ENCODE measurements at regions not wholly inside any gene's neighbourhood (a gene's known extent, or its start where the extent isn't known, plus 50 kb on each side); places are given as distances from the start of the nearest gene placed in this dataset.

GRCh38 chr15:47184908-47185801, 532.1 kb upstream of the SEMA6D start:
- intact Hi-C loops (cut with DNase I) = loop anchor here (10.0 kb wide), 1 partner anchor 60 kb away; no protein-coding TSS in a partner anchor
- no peaks in the 10 kb centered on the region for H3K9me3 ChIP-seq
- no peak overlapping the region for H3K9ac ChIP-seq (ENCODE audit: low read depth in 2 of 2, low read length in 2 of 2)
- DNase-seq = no peak
- H3K4me1 ChIP-seq = no peaks in the 10 kb centered on the region
- TF ChIP-seq CTCF (IDR thresholded peaks at IDR 0.05) = no peak
- H3K36me3 ChIP-seq = no peaks in the 10 kb centered on the region
- H3K4me3 ChIP-seq = peak overlapping the region; percentile 28
- no peak overlapping the region for H3K27ac ChIP-seq
- H3K27me3 ChIP-seq = peaks cover 27% of the 10 kb centered on the region

GRCh38 chr15:47186075-47186474, 531.2 kb upstream of the SEMA6D start:
- H3K9ac ChIP-seq (ENCODE audit: low read depth in 2 of 2, low read length in 2 of 2) = no peak overlapping the region
- intact Hi-C loops (cut with DNase I) = loop anchor here (10.0 kb wide), 1 partner anchor 61 kb away; no protein-coding TSS in a partner anchor
- no peak overlapping the region for H3K27ac ChIP-seq
- H3K9me3 ChIP-seq = no peaks in the 10 kb centered on the region
- H3K4me3 ChIP-seq = no peak overlapping the region
- H3K36me3 ChIP-seq = no peaks in the 10 kb centered on the region
- TF ChIP-seq CTCF (IDR thresholded peaks at IDR 0.05) = no peak
- no peak for DNase-seq
- H3K27me3 ChIP-seq = peaks cover 27% of the 10 kb centered on the region
- H3K4me1 ChIP-seq = no peaks in the 10 kb centered on the region

GRCh38 chr15:47188758-47189507, 528.4 kb upstream of the SEMA6D start:
- TF ChIP-seq CTCF (IDR thresholded peaks at IDR 0.05) = no peak
- Histone ChIP-seq H3K9ac (ENCODE audit: low read depth in 2 of 2, low read length in 2 of 2) (no peak overlapping the region), H3K27ac (no peak overlapping the region), H3K9me3 (no peaks in the 10 kb centered on the region), H3K4me1 (no peaks in the 10 kb centered on the region), H3K36me3 (no peaks in the 10 kb centered on the region), H3K27me3 (peaks cover 22% of the 10 kb centered on the region), H3K4me3 (no peak overlapping the region)
- DNase-seq = no peak
- intact Hi-C loops (cut with DNase I) = loop anchor here (10.0 kb wide), 1 partner anchor 64 kb away; no protein-coding TSS in a partner anchor

- TF ChIP-seq CTCF (IDR thresholded peaks at IDR 0.05) = peak; percentile 8
- Histone ChIP-seq H3K27me3 (no peaks in the 10 kb centered on the region), H3K4me3 (no peak overlapping the region), H3K36me3 (no peaks in the 10 kb centered on the region), H3K4me1 (no peaks in the 10 kb centered on the region), H3K9ac (ENCODE audit: low read depth in 2 of 2, low read length in 2 of 2) (no peak overlapping the region), H3K9me3 (no peaks in the 10 kb centered on the region), H3K27ac (no peak overlapping the region)
- intact Hi-C loops (cut with DNase I) = loop anchor here (5.0 to 10.0 kb wide), 3 partner anchors 880 to 1160 kb away; no protein-coding TSS in a partner anchor
- no peak for DNase-seq
Measured at GRCh38 chr15:47194718-47195117, 522.6 kb upstream of the SEMA6D start.

GRCh38 chr15:47196048-47196447, 521.3 kb upstream of the SEMA6D start:
- no peaks in the 10 kb centered on the region for H3K36me3 ChIP-seq
- TF ChIP-seq CTCF (IDR thresholded peaks at IDR 0.05) = peak; percentile 81
- H3K4me3 ChIP-seq = no peak overlapping the region
- DNase-seq = peak; percentile 72
- no peaks in the 10 kb centered on the region for H3K9me3 ChIP-seq
- H3K27ac ChIP-seq = no peak overlapping the region
- intact Hi-C loops (cut with DNase I) = loop anchor here (2.0 to 10.0 kb wide), 4 partner anchors 791 to 1159 kb away; no protein-coding TSS in a partner anchor
- H3K4me1 ChIP-seq = no peaks in the 10 kb centered on the region
- H3K27me3 ChIP-seq = no peaks in the 10 kb centered on the region
- H3K9ac ChIP-seq (ENCODE audit: low read depth in 2 of 2, low read length in 2 of 2) = no peak overlapping the region

Measured in colonic mucosa (tissue), 4 donors.